Panc1 (cell line): ENCODE measurements at regions not wholly inside any gene's neighbourhood (a gene's known extent, or its start where the extent isn't known, plus 50 kb on each side); places are given as distances from the start of the nearest gene placed in this dataset.
A peak's percentile ranks its signal among the peaks of the same experiment; 100 is the strongest.

ENCODE experiments used
- ATAC-seq: fragments of 200-7000 bp; cut with Tn5 transposase; 2 replicates; pipeline ENCODE4 v1.9.1; 2020; ENCODE audit warnings: mild to moderate bottlenecking, moderate library complexity
- BruUV-seq: library from RNA; stranded (reverse); fragments of 400-500 nt; replicated peaks from 2 replicates; lab custom pipeline; 2021; lab: Mats Ljungman, UMichigan
- CTCF ChIA-PET: fragments of 300-600 bp; sonication (Branson Sonifier 250); formaldehyde crosslinking; loops from one replicate; lab custom pipeline; 2022; ENCODE audit warnings: antibody characterized with exemption; lab: Charles Lee
- POLR2A ChIA-PET: fragments of 300-600 bp; sonication (Branson Sonifier 250); formaldehyde crosslinking; loops from one replicate; lab custom pipeline; 2022; ENCODE audit warnings: antibody characterized with exemption; lab: Charles Lee
- DNase-seq: peaks from one replicate; pipeline ENCODE4 v3.0.0-alpha.2; 2010; ENCODE audit warnings: low read depth, low spot score
- H3K27ac ChIP-seq: 2 replicates; pipeline ENCODE4 v1.5.1; 2011; ENCODE audit warnings: mild to moderate bottlenecking, low read length, inconsistent platforms
- H3K27me3 ChIP-seq: fragments of 200-500 bp; sonication (Bioruptor generic); 2 replicates; pipeline ENCODE4 v1.6.0; 2014; ENCODE audit warnings: low read length, inconsistent platforms; ENCODE audit not compliant: control insufficient read depth, insufficient read depth
- H3K36me3 ChIP-seq: fragments of 200-500 bp; sonication (Bioruptor generic); 2 replicates; pipeline ENCODE4 v1.5.1; 2014; ENCODE audit warnings: inconsistent platforms, mild to moderate bottlenecking, low read length, moderate library complexity; ENCODE audit not compliant: control insufficient read depth, insufficient read depth
- H3K4me1 ChIP-seq: 2 replicates; pipeline ENCODE4 v1.5.1; 2011; ENCODE audit warnings: inconsistent platforms, mild to moderate bottlenecking, low read length, moderate library complexity; ENCODE audit not compliant: control insufficient read depth, insufficient read depth
- H3K4me3 ChIP-seq, 2 experiments: 2 replicates each; pipeline ENCODE4 v1.5.1; 2011 to 2012; ENCODE audit warnings: low read depth in 2 of 2, low read length in 2 of 2, mild to moderate bottlenecking in 2 of 2, inconsistent platforms in 1 of 2, moderate library complexity in 1 of 2
- H3K9me3 ChIP-seq: fragments of 200-500 bp; sonication (Bioruptor generic); 2 replicates; pipeline ENCODE4 v1.5.1; 2014; ENCODE audit warnings: low read depth, mild to moderate bottlenecking, inconsistent platforms, low read length, moderate library complexity; ENCODE audit not compliant: control insufficient read depth, insufficient read depth
- POLR2AphosphoS5 ChIP-seq: IDR thresholded peaks from 2 replicates; pipeline ENCODE4 v1.6.1; 2012; ENCODE audit warnings: mild to moderate bottlenecking, low read depth, low read length, moderate library complexity
- REST ChIP-seq, 2 experiments: IDR thresholded peaks; 2 replicates each; pipeline ENCODE4 v1.6.1; 2011 to 2012; ENCODE audit warnings: low read depth in 2 of 2, control low read depth in 1 of 2, low read length in 1 of 2, mild to moderate bottlenecking in 1 of 2, moderate library complexity in 1 of 2; ENCODE audit not compliant: insufficient read depth in 1 of 2
- SIN3A ChIP-seq: IDR thresholded peaks from 2 replicates; pipeline ENCODE4 v1.6.1; 2012; ENCODE audit warnings: low read depth, mild to moderate bottlenecking, low read length, moderate library complexity, borderline replicate concordance; ENCODE audit not compliant: insufficient read depth
- TCF7L2 ChIP-seq: IDR thresholded peaks from 2 replicates; pipeline ENCODE4 v1.6.1; 2011; ENCODE audit warnings: mild to moderate bottlenecking, low read depth, low read length, inconsistent platforms
- in situ Hi-C: cut with HindIII; loops from 2 replicates; pipeline ENCODE4 v1.10.0; 2016; ENCODE audit warnings: low sequenced_read_pairs, low pct_unique_long_range_greater_than_20kb
- intact Hi-C: fragments of 100-400 bp; cut with micrococcal nuclease; formaldehyde crosslinking; loops from one replicate; pipeline ENCODE4 v1.10.0; 2022; ENCODE audit not compliant: unreplicated experiment
- TF ChIP-seq, protein P1 (sequence below): fragments of 450-650 bp; IDR thresholded peaks from 2 replicates; pipeline ENCODE4 v1.5.1; 2017; ENCODE audit warnings: mild to moderate bottlenecking

- CTCF ChIA-PET = no interaction called here
- BruUV-seq = no TSS peak
- intact Hi-C loops = no loop called here
These were observed 726.0 kb downstream of the DNAH5 start for GRCh38 chr5:13218518-13218917.

DNA sequence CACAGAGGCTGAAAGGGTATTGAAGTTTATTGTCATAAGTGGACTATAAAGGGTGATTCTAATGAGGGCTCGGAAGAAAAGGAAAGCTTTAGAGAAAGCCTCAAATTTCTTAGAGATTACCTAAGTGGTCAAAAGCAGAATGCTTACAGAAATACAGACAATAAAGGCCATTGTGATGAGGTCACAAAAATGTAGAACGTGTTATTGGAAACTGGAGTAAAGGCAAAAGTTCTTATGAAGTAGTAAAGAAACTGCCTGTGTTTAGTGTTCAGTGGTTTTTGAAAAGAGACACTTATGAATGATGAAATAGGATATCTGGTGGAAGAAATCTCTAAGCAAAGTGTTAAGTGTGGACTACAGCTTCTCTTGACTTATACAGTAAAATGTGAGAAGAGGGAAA lies 726.9 kb downstream of the DNAH5 start:
- ATAC-seq = no peak
- no peaks in the 10 kb centered on the region for H3K4me1 ChIP-seq
- H3K9me3 ChIP-seq = no peaks in the 10 kb centered on the region
- no peak for DNase-seq
- intact Hi-C loops = no loop called here
- H3K36me3 ChIP-seq = no peaks in the 10 kb centered on the region
- no peak overlapping the region for H3K27ac ChIP-seq
- TF ChIP-seq SIN3A (no peak), TCF7L2 (no peak), POLR2AphosphoS5 (no peak), REST (IDR thresholded peaks at IDR 0.05; ENCODE audit: insufficient read depth in 1 of 2, low read depth in 2 of 2, low read length in 1 of 2) (no peak)
- TF ChIP-seq, protein P1, sequence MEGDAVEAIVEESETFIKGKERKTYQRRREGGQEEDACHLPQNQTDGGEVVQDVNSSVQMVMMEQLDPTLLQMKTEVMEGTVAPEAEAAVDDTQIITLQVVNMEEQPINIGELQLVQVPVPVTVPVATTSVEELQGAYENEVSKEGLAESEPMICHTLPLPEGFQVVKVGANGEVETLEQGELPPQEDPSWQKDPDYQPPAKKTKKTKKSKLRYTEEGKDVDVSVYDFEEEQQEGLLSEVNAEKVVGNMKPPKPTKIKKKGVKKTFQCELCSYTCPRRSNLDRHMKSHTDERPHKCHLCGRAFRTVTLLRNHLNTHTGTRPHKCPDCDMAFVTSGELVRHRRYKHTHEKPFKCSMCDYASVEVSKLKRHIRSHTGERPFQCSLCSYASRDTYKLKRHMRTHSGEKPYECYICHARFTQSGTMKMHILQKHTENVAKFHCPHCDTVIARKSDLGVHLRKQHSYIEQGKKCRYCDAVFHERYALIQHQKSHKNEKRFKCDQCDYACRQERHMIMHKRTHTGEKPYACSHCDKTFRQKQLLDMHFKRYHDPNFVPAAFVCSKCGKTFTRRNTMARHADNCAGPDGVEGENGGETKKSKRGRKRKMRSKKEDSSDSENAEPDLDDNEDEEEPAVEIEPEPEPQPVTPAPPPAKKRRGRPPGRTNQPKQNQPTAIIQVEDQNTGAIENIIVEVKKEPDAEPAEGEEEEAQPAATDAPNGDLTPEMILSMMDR = no peak
- in situ Hi-C loops = no loop called here
- no TSS peak for BruUV-seq
- ChIA-PET POLR2A (no interaction called here), CTCF (no interaction called here)
- H3K4me3 ChIP-seq = no peak overlapping the region
- H3K27me3 ChIP-seq = no peaks in the 10 kb centered on the region

More at GRCh38 chr5:13218518-13218917, 726.0 kb downstream of the DNAH5 start:
- Histone ChIP-seq H3K9me3 (no peaks in the 10 kb centered on the region), H3K4me1 (no peaks in the 10 kb centered on the region), H3K27ac (no peak overlapping the region), H3K36me3 (no peaks in the 10 kb centered on the region), H3K4me3 (no peak overlapping the region), H3K27me3 (no peaks in the 10 kb centered on the region)
- DNase-seq = no peak
- in situ Hi-C loops = no loop called here
- TF ChIP-seq, protein P1 = no peak; the same call in 1 of the 2 replicates
- TF ChIP-seq TCF7L2 = no peak
- TF ChIP-seq REST (IDR thresholded peaks at IDR 0.05; ENCODE audit: insufficient read depth in 1 of 2, low read depth in 2 of 2, low read length in 1 of 2) = no peak
- no peak for TF ChIP-seq SIN3A
- TF ChIP-seq POLR2AphosphoS5 = no peak
- peak; percentile 65; the same call in 1 of the 2 replicates for ATAC-seq
- POLR2A ChIA-PET = no interaction called here
